HL-60 (cell line): ENCODE measurements at regions not wholly inside any gene's neighbourhood (a gene's known extent, or its start where the extent isn't known, plus 50 kb on each side); places are given as distances from the start of the nearest gene placed in this dataset.
A peak's percentile ranks its signal among the peaks of the same experiment; 100 is the strongest.

ENCODE experiments used
- DNase-seq, 2 experiments: peaks; one replicate each; pipeline ENCODE4 v3.0.0-alpha.2; 2010 to 2020; ENCODE audit warnings: low read depth in 1 of 2, low spot score in 1 of 2
- H3K27ac ChIP-seq: fragments of 250-450 bp; sonication (Bioruptor Pico); replicated peaks from 2 replicates; pipeline ENCODE4 v1.5.1; 2020; ENCODE audit warnings: mild to moderate bottlenecking, moderate library complexity
- H3K27me3 ChIP-seq: fragments of 250-450 bp; sonication (Bioruptor Pico); 2 replicates; pipeline ENCODE4 v1.5.1; 2021; ENCODE audit warnings: mild to moderate bottlenecking, moderate library complexity; ENCODE audit not compliant: insufficient read depth, poor library complexity, severe bottlenecking
- H3K4me3 ChIP-seq: replicated peaks from 2 replicates; pipeline ENCODE4 v1.5.1; 2011; ENCODE audit warnings: mild to moderate bottlenecking, control low read depth, low read length; ENCODE audit not compliant: insufficient read depth
- CTCF ChIP-seq: IDR thresholded peaks from one replicate; pipeline ENCODE4 v1.5.1; 2011; ENCODE audit warnings: low read length, control low read depth, inconsistent platforms; ENCODE audit not compliant: insufficient read depth
- GABPA ChIP-seq: IDR thresholded peaks from 2 replicates; pipeline ENCODE4 v1.6.1; 2012; ENCODE audit warnings: low read depth
- POLR2AphosphoS5 ChIP-seq: IDR thresholded peaks from 2 replicates; pipeline ENCODE4 v1.6.1; 2012; ENCODE audit warnings: low read depth
- SPI1 ChIP-seq: IDR thresholded peaks from 2 replicates; pipeline ENCODE4 v1.6.1; 2012; ENCODE audit warnings: low read depth, mild to moderate bottlenecking, borderline replicate concordance
- TF ChIP-seq, protein P1 (sequence below): IDR thresholded peaks from 2 replicates; pipeline ENCODE4 v1.6.1; 2012; ENCODE audit warnings: low read depth; ENCODE audit not compliant: insufficient replicate concordance

DNA sequence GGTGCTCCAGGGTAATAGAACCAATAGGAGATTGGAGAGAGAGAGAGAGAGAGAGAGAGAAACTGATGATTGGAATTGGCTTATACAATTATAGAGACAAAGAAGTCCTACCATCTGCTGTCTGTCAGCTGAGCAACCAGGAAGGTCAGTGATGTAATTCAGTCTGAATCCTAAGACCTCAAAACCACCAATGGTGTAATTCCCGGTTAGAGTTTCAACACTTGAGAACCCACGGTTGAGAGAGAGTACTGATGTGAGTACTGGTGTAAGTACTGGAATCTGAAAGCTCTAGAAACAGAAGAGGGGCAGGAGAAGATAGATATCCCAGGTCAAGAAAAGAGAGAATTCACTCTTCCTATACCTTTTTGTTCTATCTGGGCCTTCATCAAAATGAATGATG lies 775.8 kb downstream of the EFNA5 start:
- H3K4me3 ChIP-seq: no peak overlapping the region
- DNase-seq: peak; percentile 59 to 71
- TF ChIP-seq POLR2AphosphoS5 (0 out of 2 replicates have a peak, but pooled peaks have one; percentile 28), GABPA (no peak)
- H3K27ac ChIP-seq: no peak overlapping the region
- H3K27me3 ChIP-seq: no peaks in the 10 kb centered on the region

GRCh38 chr5:106882035-106882434 lies 788.7 kb downstream of the EFNA5 start:
- Histone ChIP-seq H3K27me3 (no peaks in the 10 kb centered on the region), H3K27ac (no peak overlapping the region), H3K4me3 (no peak overlapping the region)
- no peak for DNase-seq
- TF ChIP-seq GABPA: no peak

GRCh38 chr5:106880656-106881055 lies 790.1 kb downstream of the EFNA5 start:
- no peak overlapping the region for H3K27ac ChIP-seq
- H3K27me3 ChIP-seq: no peaks in the 10 kb centered on the region
- no peak for DNase-seq
- H3K4me3 ChIP-seq: no peak overlapping the region
- TF ChIP-seq, protein P1, sequence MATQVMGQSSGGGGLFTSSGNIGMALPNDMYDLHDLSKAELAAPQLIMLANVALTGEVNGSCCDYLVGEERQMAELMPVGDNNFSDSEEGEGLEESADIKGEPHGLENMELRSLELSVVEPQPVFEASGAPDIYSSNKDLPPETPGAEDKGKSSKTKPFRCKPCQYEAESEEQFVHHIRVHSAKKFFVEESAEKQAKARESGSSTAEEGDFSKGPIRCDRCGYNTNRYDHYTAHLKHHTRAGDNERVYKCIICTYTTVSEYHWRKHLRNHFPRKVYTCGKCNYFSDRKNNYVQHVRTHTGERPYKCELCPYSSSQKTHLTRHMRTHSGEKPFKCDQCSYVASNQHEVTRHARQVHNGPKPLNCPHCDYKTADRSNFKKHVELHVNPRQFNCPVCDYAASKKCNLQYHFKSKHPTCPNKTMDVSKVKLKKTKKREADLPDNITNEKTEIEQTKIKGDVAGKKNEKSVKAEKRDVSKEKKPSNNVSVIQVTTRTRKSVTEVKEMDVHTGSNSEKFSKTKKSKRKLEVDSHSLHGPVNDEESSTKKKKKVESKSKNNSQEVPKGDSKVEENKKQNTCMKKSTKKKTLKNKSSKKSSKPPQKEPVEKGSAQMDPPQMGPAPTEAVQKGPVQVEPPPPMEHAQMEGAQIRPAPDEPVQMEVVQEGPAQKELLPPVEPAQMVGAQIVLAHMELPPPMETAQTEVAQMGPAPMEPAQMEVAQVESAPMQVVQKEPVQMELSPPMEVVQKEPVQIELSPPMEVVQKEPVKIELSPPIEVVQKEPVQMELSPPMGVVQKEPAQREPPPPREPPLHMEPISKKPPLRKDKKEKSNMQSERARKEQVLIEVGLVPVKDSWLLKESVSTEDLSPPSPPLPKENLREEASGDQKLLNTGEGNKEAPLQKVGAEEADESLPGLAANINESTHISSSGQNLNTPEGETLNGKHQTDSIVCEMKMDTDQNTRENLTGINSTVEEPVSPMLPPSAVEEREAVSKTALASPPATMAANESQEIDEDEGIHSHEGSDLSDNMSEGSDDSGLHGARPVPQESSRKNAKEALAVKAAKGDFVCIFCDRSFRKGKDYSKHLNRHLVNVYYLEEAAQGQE: no peak
- TF ChIP-seq GABPA (no peak), SPI1 (no peak), POLR2AphosphoS5 (no peak), CTCF (no peak)

DNA sequence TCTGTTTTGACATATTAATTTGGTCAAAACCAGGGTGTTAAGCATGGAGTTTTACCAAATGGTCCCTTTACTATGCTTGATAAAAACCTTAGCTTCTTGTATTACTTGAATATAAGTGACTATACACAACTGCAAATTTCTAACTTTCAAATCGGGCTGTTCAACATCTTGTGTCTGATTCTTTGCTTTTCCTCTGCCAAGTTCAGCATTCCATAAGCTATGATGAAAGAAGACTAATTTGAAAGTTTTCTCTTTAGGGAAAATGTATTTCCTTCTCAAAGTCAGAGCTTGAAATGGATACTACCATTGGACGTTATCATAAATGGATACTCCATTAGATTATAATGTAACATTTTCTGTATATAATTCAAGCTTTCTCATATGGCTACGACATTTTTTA lies 792.9 kb downstream of the EFNA5 start:
- Histone ChIP-seq H3K27me3 (no peaks in the 10 kb centered on the region), H3K4me3 (no peak overlapping the region), H3K27ac (no peak overlapping the region)
- DNase-seq: no peak
- no peak for TF ChIP-seq CTCF
- TF ChIP-seq GABPA: no peak
- TF ChIP-seq, protein P1: no peak
- TF ChIP-seq POLR2AphosphoS5: no peak

DNA sequence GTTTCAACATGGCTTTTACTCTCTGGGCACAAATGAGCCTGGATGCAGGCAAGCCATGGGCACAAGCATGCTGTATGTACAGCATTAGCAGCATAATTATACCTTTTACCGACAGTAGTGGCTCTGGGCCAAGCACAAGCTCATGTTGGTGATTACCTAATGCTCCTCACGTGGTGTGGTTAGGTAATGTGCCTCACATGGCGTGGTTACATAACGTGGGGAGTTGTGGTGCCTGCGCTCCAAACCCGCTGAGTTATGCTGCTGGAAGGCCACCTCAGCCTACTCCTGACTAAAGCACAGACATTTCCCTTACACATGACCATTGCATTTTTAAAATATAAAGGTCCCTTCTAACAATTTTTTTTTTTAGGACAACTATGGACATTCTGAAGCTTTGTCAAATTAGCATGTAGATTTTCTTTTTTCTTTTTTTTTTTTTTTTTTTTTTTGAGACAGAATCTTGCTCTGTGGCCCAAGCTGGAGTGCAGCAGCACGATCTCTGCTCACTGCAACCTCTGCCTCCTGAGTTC lies 794.0 kb downstream of the EFNA5 start:
- no peak overlapping the region for H3K27ac ChIP-seq
- DNase-seq: peak; percentile 8 to 17
- TF ChIP-seq CTCF (no peak), POLR2AphosphoS5 (no peak)

More for the DNA sequence above, 794.0 kb downstream of the EFNA5 start:
- Histone ChIP-seq H3K27me3 (no peaks in the 10 kb centered on the region), H3K4me3 (no peak overlapping the region)
